ENCODE measurements at regions not wholly inside any gene's neighbourhood (a gene's known extent, or its start where the extent isn't known, plus 50 kb on each side); places are given as distances from the start of the nearest gene placed in this dataset.

DNA sequence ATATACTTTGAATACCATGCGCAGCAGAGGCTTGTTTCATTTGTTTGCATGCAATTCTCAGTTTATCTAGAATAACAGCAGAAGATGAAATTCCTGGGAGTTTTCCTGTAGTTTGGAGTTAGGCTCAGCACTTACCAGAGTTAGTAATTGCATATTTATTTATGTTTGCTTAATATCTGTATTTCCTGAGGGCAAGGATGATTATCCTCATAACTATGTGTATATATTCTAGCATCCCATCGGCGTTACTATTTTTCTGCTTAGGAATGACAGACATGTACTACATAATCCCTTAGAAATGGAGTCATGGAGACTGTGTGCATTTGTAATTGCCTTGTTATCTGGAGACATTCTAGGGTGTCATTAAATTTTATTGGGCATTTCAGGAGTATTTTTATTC is 1184.8 kb downstream of the DTWD2 start:
- DNase-seq (ENCODE audit: low read depth, low spot score), result no peak

DNA sequence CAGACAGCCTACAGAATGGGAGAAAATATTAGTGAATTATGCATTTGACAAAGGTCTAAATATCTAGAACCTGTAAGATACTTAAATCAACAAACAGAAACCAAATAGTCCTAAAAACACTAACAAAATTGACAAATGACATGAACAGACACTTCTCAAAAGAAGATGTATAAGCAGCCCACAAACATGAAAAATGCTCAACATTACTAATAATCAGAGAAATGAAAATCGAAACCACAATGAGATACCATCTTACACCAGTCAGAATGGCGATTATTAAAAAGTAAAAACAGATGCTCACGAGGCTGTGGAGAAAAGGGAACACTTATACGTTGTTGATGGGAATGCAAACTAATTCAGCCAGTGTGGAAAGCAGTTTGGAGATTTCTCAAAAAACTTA is 1186.8 kb downstream of the DTWD2 start:
- no peak for DNase-seq (ENCODE audit: low read depth, low spot score)

- no peak for DNase-seq (ENCODE audit: low read depth, low spot score)
Observed at GRCh38 chr5:117800261-117800660, 1188.1 kb downstream of the DTWD2 start.

DNA sequence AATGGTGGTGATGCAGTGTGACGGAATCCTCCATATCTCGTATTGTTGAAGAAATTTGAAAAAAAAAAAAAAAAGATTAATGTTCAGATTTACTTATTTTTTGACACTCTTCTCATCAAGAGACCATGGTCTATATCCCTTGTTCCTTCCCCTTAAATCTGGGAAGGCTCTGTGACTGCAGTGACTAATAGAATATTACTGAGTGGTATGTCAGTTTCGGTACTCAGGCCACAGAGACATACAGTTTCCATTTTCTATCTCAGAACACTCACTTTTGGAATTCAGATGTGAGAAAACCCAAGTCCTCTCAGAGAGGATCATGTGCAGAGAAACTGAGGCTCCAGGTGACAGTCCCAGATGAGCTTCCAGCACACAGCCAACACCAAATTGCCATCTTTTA is 1193.5 kb downstream of the DTWD2 start:
- DNase-seq (ENCODE audit: low read depth, low spot score), result no peak

DNA sequence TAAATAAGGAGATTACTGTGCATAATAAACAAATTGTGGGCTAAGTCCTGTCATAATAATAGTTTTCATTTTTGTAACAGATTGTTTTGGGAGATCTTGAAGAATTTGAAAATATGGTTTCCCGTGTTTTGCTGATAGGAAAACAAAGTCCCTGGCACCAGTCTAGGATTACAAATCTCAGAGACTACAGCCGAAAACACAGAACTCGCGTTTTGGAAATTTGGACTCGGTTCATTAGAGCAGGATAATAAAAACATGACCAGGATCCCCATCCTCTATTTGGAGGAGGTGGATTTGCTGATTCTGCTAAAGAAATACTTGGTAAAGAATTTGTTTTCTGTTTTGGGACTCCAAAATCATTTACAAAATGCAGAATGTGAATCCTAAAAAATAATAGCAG is 1194.4 kb downstream of the DTWD2 start:
- no peak for DNase-seq (ENCODE audit: low read depth, low spot score)

GRCh38 chr5:117792476-117792875 is 1195.9 kb downstream of the DTWD2 start:
- DNase-seq (ENCODE audit: low read depth, low spot score), result no peak

- DNase-seq (ENCODE audit: low read depth, low spot score), result no peak
Observed at GRCh38 chr5:117788596-117788995, 1199.8 kb downstream of the DTWD2 start.

DNA sequence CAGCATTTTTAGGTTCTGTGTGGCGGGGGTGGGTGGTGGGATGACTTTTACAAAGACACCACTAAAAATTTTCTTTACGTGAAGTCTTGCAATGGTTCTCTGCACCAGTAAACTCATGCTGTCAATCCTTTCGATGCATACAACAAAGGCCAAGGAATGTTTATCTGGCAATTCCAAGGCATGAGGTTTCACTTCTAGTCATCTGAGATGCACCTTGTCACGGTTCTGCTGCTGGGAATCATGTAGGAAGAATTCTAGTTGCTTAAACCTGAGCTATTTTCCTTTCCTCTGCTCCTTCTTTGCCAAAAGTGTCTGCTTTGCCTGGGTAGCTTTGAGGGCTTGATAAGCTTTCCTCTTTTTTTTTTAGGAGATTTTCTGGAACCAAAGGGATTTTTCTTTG is 1204.5 kb upstream of the SEMA6A start:
- no peak for DNase-seq (ENCODE audit: low read depth, low spot score)

GRCh38 chr5:117776977-117777376 is 1202.4 kb upstream of the SEMA6A start:
- DNase-seq (ENCODE audit: low read depth, low spot score), result no peak

DNA sequence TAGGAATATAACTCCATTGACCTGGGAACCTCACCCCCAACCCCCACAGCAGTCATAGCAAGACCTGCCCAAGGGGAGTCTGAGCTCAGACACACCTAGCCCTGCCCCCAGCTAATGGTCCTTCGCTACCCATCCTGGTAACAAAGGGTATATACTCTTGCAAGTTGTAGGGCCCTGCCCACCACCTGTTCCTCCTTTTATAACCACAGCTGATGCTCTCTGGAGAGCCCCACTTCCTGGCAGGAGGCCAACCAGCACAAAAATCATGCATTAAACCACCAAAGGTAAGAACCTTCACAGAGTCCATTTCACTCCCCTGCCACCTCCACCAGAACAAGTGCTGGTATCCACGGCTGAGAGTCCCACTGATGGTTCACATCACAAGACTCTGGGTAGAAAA is 1195.3 kb upstream of the SEMA6A start:
- no peak for DNase-seq (ENCODE audit: low read depth, low spot score)

GRCh38 chr5:117763271-117763670 is 1188.6 kb upstream of the SEMA6A start:
- no peak for DNase-seq (ENCODE audit: low read depth, low spot score)

GRCh38 chr5:117761186-117761585 is 1186.6 kb upstream of the SEMA6A start:
- no peak for DNase-seq (ENCODE audit: low read depth, low spot score)

GRCh38 chr5:117759849-117760499 is 1185.4 kb upstream of the SEMA6A start:
- no peak for DNase-seq (ENCODE audit: low read depth, low spot score)

- no peak for DNase-seq (ENCODE audit: low read depth, low spot score)
Observed at GRCh38 chr5:117752403-117752802, 1177.8 kb upstream of the SEMA6A start.

- no peak for DNase-seq (ENCODE audit: low read depth, low spot score)
Observed at GRCh38 chr5:117748336-117748735, 1173.7 kb upstream of the SEMA6A start.

- no peak for DNase-seq (ENCODE audit: low read depth, low spot score)
Observed at GRCh38 chr5:117743337-117743736, 1168.7 kb upstream of the SEMA6A start.

DNA sequence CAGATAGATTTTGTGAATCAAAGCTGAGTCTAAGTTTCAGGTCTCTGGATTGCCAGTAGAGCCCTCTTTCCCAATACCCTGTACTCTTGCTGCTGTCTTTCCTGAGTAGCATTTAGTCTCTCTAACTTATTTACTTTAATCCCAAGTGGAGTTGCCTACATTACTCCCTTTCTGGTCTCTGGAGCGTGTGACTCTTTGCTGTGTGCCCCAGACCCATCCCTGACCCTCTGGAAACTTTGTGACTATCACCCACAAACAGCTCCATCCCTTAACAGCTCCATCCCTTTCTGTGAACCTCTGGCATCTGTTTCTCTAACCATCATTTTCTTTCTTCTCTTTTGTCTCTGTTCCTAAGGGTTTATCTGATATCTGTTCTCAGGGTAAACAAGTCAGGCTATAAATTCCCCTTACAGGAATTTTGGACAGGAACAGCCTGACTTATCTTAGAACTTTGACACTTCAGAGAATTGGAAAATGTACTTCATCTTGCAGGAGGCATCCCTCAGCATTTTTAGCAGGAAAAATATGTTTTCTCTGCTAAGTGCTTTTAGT is 1167.1 kb upstream of the SEMA6A start:
- no peak for DNase-seq (ENCODE audit: low read depth, low spot score)

GRCh38 chr5:117740268-117740667 is 1165.6 kb upstream of the SEMA6A start:
- no peak for DNase-seq (ENCODE audit: low read depth, low spot score)

- DNase-seq (ENCODE audit: low read depth, low spot score), result no peak
Observed at GRCh38 chr5:117738571-117738970, 1163.9 kb upstream of the SEMA6A start.

DNA sequence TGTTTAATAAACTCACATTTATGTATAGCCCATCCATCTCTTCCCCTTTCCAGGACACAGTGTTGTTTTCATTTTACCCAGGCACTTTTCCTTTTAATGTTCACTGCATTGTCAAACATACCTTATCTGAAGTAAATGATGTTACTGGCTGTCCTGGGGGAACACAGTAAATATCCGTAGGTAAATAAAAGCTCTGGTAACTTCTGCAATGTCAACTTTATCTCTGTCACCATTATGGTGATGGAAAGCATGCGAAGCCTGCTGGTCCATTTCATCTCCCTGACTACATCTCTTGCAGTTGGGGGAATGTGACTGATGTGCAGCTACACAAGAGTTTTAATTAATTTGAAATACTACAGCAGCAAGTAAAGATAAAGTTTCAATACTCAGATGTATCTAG is 1162.1 kb upstream of the SEMA6A start:
- DNase-seq (ENCODE audit: low read depth, low spot score), result no peak

DNA sequence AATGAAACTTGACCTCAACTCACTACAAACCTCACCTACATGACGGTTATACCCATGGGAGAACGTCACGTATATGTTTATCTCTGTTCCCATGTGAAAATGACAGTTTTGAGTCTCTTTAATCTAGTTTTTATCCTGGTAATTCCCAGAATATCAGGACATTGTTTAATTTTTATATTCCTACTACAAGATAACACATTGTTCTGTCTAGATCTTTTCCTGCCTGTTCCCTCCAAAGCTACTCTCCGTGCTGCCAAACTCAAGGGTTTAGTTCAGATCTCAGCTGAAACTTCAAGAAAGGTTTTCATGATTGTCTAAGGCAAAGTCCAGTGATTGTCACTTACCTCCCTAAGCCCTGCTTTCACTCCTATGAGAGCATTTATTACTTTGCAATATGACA is 1159.4 kb upstream of the SEMA6A start:
- DNase-seq (ENCODE audit: low read depth, low spot score), result no peak

DNA sequence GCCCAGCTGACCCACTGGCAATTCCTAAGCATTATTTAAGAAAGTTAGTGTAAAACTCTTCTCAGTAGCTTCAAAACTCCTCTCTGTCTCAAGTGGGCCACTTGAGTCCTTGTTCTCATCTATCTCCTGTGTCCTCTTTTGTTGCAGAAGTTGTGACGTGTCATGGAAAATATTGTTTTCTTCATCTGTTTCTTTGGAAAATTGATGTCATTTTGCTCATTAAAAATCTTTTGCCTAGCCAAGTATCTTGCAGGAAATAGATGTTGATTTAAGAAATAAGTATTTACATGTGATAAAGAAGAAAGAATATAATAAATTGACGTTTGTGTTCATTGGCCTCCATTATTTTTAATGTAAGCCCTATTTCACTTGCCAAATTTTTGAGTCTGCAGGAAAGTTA is 1158.4 kb upstream of the SEMA6A start:
- no peak for DNase-seq (ENCODE audit: low read depth, low spot score)

DNA sequence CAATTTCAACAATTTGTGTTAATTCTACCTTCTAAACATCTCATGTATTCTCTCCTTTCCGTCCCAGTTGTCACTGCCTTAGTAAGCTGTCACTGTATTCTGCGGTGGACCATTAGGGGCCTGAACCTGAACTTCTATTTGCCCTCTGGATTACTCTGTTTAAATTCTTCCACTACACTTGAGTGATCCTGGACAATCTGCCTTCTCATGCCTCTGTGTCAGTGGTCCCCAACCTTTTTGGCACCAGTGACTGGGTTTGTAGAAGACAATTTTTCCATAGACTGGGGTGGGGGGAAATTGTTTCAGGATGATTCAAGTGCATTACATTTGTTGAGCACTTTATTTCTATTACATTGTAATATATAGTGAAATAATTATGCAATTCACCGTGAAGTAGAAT is 1157.6 kb upstream of the SEMA6A start:
- no peak for DNase-seq (ENCODE audit: low read depth, low spot score)

- DNase-seq (ENCODE audit: low read depth, low spot score), result no peak
Observed at GRCh38 chr5:117731446-117731845, 1156.8 kb upstream of the SEMA6A start.

All from activated naive CD8-positive, alpha-beta T cell treated with anti-CD3 and anti-CD28 coated beads, Interleukin-2, amount 50 U/mL, for 16 hours (primary cell).